D721Med (cell line): ENCODE measurements at regions not wholly inside any gene's neighbourhood (a gene's known extent, or its start where the extent isn't known, plus 50 kb on each side); places are given as distances from the start of the nearest gene placed in this dataset.

Experiments used
- DNase-seq: peaks from one replicate; pipeline ENCODE4 v3.0.0; 2011; ENCODE audit warnings: low spot score; ENCODE audit not compliant: insufficient read length
- FAIRE-seq: peaks from 2 replicates; lab custom pipeline; 2011; peaks lifted over from hg19 to GRCh38; lab: Jason Lieb, UNC
- TF ChIP-seq, protein P1 (sequence below): IDR thresholded peaks from 2 replicates; pipeline ENCODE4 v1.5.1; 2012; ENCODE audit warnings: mild to moderate bottlenecking, control low read depth; ENCODE audit not compliant: insufficient read depth; ENCODE audit errors: missing control alignments

- no peak for FAIRE-seq
- no peak for DNase-seq
These were observed 298.4 kb upstream of the ANKRD50 start for GRCh38 chr4:125010796-125011503.

GRCh38 chr4:125008676-125009075 is 296.1 kb upstream of the ANKRD50 start:
- DNase-seq (no peak), FAIRE-seq (no peak)
- TF ChIP-seq, protein P1, sequence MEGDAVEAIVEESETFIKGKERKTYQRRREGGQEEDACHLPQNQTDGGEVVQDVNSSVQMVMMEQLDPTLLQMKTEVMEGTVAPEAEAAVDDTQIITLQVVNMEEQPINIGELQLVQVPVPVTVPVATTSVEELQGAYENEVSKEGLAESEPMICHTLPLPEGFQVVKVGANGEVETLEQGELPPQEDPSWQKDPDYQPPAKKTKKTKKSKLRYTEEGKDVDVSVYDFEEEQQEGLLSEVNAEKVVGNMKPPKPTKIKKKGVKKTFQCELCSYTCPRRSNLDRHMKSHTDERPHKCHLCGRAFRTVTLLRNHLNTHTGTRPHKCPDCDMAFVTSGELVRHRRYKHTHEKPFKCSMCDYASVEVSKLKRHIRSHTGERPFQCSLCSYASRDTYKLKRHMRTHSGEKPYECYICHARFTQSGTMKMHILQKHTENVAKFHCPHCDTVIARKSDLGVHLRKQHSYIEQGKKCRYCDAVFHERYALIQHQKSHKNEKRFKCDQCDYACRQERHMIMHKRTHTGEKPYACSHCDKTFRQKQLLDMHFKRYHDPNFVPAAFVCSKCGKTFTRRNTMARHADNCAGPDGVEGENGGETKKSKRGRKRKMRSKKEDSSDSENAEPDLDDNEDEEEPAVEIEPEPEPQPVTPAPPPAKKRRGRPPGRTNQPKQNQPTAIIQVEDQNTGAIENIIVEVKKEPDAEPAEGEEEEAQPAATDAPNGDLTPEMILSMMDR: no peak

More at GRCh38 chr4:125010796-125011503, 298.4 kb upstream of the ANKRD50 start:
- TF ChIP-seq, protein P1: no peak

GRCh38 chr4:125004676-125005075 is 292.1 kb upstream of the ANKRD50 start:
- DNase-seq (no peak), FAIRE-seq (no peak)
- TF ChIP-seq, protein P1: no peak

DNA sequence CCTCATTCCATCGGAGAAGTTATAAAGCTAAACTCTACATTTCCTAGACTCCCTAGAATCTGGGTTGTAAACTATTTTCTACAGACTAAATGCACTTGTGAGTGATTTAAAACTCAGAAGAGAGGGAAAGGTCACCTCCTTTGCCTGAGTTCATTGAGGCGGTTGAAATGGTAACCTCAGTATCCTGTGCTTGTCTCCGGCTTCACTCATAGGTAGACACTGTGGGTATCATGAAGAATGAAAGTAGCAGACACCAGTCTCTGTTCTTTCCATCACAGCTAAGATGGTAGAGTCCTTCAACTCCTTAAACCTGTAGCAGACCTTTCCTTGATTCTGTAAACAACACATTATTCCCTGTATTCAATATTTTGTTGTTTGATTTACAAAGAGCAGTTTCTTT is 291.3 kb upstream of the ANKRD50 start:
- DNase-seq (no peak), FAIRE-seq (no peak)

DNA sequence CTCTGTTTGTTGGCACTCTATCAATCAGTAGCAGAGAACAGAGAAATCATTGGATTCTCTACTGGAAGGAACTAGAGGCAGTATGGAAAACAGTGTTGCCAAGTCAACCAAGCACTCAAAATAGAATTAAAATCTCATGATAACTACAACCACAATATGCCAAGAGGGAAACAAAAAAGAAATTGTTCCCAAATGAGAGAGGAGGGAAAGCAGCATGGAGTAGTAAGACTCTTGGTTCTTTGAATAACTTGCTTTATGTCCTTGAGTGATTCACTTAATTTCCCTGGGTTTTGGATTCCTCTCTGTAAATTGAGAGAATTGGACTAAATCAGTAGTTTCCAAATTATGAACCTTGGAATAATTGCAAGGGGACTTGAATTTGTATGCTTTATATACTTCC is 285.5 kb upstream of the ANKRD50 start:
- TF ChIP-seq, protein P1: no peak
- no peak for DNase-seq
- no peak for FAIRE-seq

More for the DNA sequence above, 291.3 kb upstream of the ANKRD50 start:
- TF ChIP-seq, protein P1: no peak

DNA sequence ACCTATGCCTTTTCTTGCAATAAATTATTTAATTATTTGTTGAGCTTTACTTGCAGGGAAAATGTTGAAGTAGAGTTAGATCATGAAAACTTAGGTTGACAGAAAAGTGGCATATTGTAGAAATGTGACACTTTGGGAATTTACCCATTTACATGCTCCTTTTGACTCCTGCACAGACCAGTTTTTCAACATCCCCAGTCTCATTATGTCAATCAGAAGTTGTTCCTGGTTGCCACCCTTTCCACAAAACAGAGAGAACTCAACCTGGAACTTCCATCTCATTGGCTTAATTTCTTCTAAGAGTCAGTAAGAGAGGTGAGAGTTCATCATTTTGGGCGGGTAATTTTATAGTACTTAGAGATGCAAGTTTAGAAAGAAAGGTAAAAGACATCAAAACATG is 284.6 kb upstream of the ANKRD50 start:
- DNase-seq: no peak

GRCh38 chr4:124993838-124994237 is 281.3 kb upstream of the ANKRD50 start:
- TF ChIP-seq, protein P1: no peak
- FAIRE-seq: no peak
- DNase-seq: no peak

More for the DNA sequence above, 284.6 kb upstream of the ANKRD50 start:
- FAIRE-seq: no peak
- TF ChIP-seq, protein P1: no peak
